Fibroblast of skin of left biceps (primary cell): ENCODE measurements at regions not wholly inside any gene's neighbourhood (a gene's known extent, or its start where the extent isn't known, plus 50 kb on each side); places are given as distances from the start of the nearest gene placed in this dataset.
"Not testable (repeated sequence)": the region's sequence is repeated elsewhere in the genome, so short reads cannot be mapped to it uniquely, and the experiment has no call there.

Source experiments
- DNase-seq, 2 experiments: peaks; one replicate each; pipeline ENCODE4 v3.0.0-alpha.2; 2013; ENCODE audit warnings: low read depth in 2 of 2

DNA sequence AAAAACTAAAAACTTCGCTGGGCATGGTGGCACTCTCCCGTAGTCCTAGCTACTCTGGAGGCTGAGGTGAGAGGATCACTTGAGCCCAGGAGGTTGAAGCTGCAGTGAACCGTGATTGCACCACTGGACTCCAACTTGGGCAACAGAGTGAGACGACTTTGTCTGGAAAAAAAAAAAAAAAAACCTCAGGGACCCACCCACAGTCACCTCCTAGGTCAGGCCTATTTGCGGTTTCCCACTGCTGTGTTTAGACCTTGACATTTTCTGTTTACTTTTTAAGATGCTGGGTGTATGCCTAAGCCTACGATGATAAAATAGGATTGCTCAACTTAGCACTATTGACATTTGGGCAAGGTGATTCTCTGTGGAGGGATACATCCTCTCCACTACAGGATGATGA is 197.4 kb upstream of the TBL1X start:
- no peak for DNase-seq

- no peak for DNase-seq
Measured at GRCh38 chrX:9269134-9269533, 195.7 kb upstream of the TBL1X start.

GRCh38 chrX:9271789-9272525 is 192.9 kb upstream of the TBL1X start:
- DNase-seq, result peak; percentile 79 to 80

DNA sequence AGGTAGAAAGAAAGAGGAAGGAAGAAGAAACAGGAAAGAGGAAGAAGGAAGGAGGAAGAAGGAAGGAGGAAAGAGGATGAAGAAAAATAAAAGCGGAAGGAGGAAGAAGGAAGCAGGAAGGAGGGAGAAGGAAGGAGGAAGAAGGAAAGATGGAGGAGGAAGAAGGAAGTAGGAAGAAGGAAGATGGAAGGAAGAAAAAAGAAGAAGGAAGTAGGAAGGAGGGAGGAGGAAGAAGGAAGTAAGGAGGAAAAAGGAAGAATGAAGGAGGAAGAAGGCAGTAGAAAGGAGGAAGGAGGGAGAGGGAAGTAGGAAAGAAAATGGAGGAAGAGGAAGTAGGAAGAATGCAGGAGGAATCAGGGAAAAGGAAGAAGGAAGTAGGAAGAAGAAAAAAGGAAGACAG is 191.1 kb upstream of the TBL1X start:
- DNase-seq, result no peak

DNA sequence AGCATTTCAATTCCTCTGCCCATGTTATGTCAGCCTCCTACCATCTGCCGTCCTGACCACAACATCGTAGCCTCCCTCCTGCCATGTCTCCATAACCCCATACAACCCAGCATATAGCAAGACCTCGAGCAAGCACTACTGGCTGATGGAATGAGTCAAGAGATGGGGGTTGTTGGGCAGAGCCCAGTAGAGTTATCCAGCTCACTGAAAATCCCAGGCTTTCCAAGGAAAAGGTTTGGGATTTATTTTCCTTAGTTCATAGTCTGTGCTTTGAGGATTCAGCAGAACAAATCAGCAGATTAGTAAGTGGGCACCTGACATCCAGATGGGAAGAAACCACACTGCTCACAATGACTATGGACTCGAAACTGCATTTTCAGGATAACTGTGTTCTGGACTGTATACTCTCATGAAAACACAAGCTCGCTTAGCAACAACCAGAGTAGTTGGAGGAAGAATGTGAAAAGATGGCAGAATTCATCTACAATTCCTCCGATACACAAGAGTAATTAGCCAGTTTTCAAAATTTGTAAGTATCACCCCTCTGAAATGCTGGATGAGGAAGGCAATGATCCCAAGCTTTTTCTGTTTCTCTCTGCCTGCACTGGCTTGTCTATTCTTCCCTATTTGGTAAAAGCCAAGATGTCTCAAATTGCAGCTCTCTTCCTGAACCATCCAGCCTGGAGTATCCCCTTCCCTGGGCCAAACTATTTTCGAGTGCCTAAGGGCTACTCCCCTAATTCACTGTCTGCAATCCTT is 186.2 kb upstream of the TBL1X start:
- DNase-seq, result no peak

DNA sequence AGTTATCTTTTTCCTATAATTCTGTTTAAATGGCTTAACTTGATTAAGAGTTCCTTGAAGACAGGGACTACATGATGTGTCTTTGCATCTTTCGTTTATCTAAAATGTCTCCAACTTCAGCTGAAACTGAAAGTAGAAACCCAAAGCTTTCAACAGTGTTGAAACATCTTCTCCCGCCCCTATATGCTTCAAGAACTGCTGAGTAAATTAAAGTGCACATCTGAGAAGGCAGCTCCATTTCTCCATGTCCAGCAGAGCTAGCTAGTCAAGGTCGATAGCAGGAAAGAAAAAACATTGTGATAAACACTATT is 185.7 kb upstream of the TBL1X start:
- no peak for DNase-seq

DNA sequence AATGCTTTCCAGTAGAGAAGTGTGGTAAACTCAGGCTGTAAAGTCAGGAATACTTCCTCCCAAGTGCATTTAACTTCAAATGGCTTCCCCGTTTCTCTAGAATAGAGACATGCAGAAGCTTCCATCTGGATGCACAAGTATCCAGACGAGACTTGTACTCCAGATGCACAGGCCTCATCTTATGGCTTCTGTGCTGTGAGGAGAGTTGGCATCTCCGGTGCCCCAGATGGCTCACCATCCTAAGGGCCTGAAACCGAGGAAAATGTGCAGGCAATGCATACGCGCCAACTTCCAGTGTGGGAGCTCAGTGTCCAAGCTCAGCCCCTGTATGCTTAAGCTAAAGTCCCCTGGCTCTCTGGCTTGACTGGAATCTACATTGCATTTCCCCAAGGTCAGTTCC is 184.0 kb upstream of the TBL1X start:
- DNase-seq, result no peak

DNA sequence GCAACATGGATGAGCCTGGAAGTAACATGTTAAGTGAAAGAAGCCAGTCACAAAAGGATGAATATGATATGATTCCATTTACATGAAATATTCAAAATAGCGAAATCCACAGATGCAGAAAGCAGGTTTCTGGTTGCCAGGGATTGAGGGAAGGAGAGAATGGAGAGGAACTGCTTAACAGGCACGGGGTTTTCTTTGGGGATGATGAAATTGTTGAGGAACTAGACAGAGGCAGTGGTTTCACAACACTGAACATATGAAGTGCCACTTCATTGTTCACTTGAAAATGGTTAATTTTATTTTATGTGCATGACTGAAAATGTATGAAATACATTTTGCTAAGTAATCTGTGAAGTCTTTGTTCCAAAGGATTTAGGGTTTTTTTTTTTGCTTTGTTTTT is 182.5 kb upstream of the TBL1X start:
- DNase-seq, result no peak

GRCh38 chrX:9285342-9285771 is 179.5 kb upstream of the TBL1X start:
- no peak for DNase-seq

DNA sequence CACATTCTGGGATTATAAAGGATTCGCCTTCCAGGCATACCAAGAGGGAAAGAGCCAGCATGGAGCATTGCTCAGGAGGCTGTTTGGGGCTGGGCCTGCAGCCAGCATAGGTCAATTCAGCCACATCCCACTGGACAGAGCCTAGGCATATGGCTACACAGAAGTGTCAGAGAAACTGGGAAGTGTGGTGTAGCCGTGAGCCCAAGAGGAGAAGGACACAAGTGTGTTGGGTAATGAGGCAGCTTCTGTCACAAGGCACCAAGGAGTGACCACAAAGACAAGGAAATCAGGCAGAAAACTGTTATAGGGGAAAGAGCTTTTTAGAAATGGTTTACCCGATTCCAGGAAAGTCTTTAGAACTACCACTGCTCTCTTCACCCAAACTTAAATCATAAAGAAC is 178.6 kb upstream of the TBL1X start:
- DNase-seq, result no peak

- no peak for DNase-seq
Measured at GRCh38 chrX:9291629-9292028, 173.2 kb upstream of the TBL1X start.

DNA sequence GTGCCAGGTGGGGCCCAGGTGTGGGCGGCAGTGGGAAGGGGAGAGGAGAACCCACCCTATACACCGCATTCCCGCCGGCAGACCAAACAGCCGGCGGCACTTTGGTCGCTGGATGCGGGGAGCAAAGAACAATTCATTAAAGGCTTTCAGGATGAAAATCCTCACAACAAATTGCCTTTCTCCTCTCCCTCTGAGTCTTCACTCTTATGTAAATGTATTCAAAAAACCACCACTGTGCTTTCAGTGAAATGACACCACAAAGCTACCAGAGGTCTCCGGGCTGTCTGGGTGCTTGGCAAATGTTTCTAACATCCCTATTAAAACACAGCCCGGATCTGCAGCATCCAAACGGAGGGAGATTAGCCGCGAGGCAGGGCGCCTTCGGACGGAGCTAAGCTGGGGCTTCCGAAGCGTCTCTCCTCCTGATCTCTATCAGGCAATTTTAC is 171.8 kb upstream of the TBL1X start:
- DNase-seq, result no peak

DNA sequence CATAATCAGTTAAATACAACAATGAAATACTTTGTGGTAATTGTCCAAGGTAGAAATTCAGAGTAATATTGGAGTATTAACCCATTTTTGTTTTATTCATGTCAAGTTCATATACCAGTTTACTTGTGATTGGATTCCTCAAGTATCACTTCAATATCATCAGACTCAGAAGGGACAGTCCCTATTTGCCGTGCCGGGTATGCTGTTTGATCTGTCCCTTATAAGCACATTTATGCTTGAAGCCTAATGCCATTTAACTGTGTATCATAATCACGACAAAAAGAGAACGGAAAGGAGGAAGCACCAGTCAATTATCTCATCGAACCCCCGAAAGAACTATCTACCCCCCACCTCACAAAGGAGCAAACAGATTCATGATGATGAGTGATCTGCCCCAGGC is 171.0 kb upstream of the TBL1X start:
- DNase-seq, result no peak

- DNase-seq, result no peak
Measured at GRCh38 chrX:9295551-9295950, 169.3 kb upstream of the TBL1X start.

DNA sequence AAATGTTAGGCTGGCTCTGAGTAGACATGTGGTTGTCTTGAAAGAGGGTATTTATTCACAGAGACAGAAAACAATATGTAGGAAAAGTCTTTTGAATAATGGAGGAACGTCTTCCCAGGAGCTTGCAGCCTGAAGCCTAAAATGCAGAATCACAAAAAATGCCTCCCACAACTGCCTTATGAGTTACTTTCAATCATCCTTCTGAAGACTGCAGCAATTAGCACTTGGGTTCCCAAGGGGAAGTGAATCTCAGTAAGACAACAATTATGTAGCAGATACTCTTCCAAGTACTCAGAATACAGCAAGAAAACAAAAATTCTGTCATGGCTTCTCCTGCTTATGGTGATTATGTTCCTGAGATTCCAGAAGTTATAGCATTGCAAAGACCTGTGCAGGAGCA is 166.6 kb upstream of the TBL1X start:
- no peak for DNase-seq

DNA sequence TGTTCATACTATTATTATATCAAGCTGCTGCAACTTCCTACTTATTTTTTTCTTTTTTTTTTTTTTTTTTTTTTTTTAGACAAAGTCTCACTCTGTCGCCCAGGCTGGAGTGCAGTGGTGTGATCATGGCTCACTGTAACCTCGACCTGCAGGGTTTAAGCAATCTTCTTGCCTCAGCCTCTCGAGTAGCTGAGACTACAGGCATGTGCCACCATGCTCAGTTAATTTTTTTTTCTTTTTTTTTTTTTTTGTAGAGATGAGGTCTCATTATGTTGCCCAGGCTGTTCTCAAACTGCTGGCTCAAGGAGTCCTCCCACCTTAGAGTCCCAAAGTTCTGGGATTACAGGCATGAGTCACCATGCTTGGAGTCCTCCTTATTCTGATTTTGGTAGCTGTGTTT is 165.2 kb upstream of the TBL1X start:
- DNase-seq, result not testable (repeated sequence)

DNA sequence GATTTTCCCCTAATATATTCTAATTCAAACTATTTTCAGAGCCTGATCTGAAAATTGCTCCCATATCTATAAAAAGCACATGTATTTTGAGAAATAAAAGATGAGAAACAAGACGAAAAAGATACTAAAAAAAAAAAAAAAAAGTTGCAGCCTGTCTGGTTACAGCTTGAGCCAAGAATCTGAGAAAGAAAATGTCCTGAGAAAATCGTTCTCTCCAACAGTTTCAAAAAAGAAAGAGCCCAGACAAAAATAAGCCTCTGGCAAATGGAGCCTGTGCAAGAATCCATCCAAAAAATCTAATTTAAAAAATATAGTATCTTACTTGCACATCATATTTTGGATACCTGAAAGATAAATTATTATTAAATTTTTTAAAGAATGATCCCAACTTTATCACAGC is 163.0 kb upstream of the TBL1X start:
- DNase-seq, result no peak

DNA sequence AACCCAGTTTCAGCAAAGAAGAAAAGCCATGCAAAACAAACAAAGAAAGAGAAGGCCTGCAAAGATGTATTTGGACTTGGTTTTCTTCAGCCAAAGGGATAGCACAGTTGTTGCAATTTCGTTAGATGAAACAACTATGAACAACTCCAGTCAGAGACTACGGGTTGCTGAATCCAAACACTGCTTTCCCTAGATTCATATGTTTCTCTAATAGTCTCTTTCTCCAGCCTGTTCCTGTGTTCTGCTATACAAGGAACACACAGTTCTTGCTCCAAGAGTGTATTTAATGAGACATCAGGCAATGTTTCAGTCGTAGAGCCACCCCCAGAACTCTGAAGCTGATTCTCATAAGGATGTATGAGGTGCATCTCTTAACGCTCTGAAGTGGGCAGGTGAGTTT is 162.5 kb upstream of the TBL1X start:
- no peak for DNase-seq

GRCh38 chrX:9308426-9308825 is 156.4 kb upstream of the TBL1X start:
- no peak for DNase-seq

DNA sequence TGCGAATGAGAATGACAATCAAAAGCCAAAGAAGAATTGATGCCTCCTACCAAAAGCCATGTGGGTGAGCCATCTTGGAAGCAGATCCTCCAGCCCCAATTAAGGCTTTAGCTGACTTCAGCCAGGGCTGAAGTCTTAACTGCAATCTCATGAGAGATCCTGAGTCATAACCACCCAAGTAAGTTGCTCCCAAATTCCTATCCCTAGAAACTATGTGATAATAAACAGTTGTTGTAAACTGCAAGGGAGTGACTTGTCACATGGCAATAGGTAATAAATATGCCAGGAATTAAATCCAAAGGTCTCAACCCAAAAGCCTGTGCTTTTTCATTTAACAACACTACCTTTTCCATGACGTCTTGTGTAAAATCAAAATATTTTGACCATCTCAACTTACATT is 154.2 kb upstream of the TBL1X start:
- DNase-seq, result no peak

- no peak for DNase-seq
Measured at GRCh38 chrX:9311421-9312160, 153.3 kb upstream of the TBL1X start.

GRCh38 chrX:9312922-9313867 is 151.7 kb upstream of the TBL1X start:
- DNase-seq, result no peak
